H9 (cell line): ENCODE measurements at regions not wholly inside any gene's neighbourhood (a gene's known extent, or its start where the extent isn't known, plus 50 kb on each side); places are given as distances from the start of the nearest gene placed in this dataset.

Source experiments
- DNase-seq: peaks from one replicate; pipeline ENCODE4 v3.0.0-alpha.2; 2017
- H2AFZ ChIP-seq: one replicate; pipeline ENCODE4 v1.6.1; 2013; ENCODE audit warnings: mild to moderate bottlenecking, low read length, control low read depth, moderate library complexity
- H2AK5ac ChIP-seq: 2 replicates; pipeline ENCODE4 v1.6.1; 2013; ENCODE audit warnings: low read length, control low read depth, mixed read lengths; ENCODE audit not compliant: insufficient read length
- H2BK120ac ChIP-seq: one replicate; pipeline ENCODE4 v1.6.1; 2013; ENCODE audit warnings: low read depth, mild to moderate bottlenecking, low read length, control low read depth, inconsistent platforms; ENCODE audit not compliant: poor library complexity, severe bottlenecking
- H2BK12ac ChIP-seq: 2 replicates; pipeline ENCODE4 v1.6.1; 2013; ENCODE audit warnings: low read length, control low read depth, mixed read lengths, low read depth; ENCODE audit not compliant: insufficient read length
- H2BK15ac ChIP-seq: 2 replicates; pipeline ENCODE4 v1.6.1; 2013; ENCODE audit warnings: low read depth, low read length, control low read depth
- H2BK20ac ChIP-seq: one replicate; pipeline ENCODE4 v1.6.1; 2013; ENCODE audit warnings: low read depth, mild to moderate bottlenecking, low read length, control low read depth, inconsistent platforms; ENCODE audit not compliant: poor library complexity, severe bottlenecking
- H2BK5ac ChIP-seq: 2 replicates; pipeline ENCODE4 v1.6.1; 2013; ENCODE audit warnings: low read length, control low read depth, mixed read lengths; ENCODE audit not compliant: insufficient read length
- H3K14ac ChIP-seq: 2 replicates; pipeline ENCODE4 v1.6.1; 2013; ENCODE audit warnings: low read length, control low read depth; ENCODE audit not compliant: insufficient read depth
- H3K18ac ChIP-seq: 2 replicates; pipeline ENCODE4 v1.6.1; 2013; ENCODE audit warnings: low read depth, mild to moderate bottlenecking, mixed read lengths, low read length, control low read depth; ENCODE audit not compliant: insufficient read length
- H3K23ac ChIP-seq: 2 replicates; pipeline ENCODE4 v1.6.1; 2013; ENCODE audit warnings: low read length, control low read depth, mixed read lengths, low read depth; ENCODE audit not compliant: insufficient read length
- H3K23me2 ChIP-seq: 2 replicates; pipeline ENCODE4 v1.6.1; 2013; ENCODE audit warnings: low read depth, mild to moderate bottlenecking, mixed read lengths, low read length, control low read depth; ENCODE audit not compliant: insufficient read length, poor library complexity, severe bottlenecking
- H3K27ac ChIP-seq: 2 replicates; pipeline ENCODE4 v1.5.1; 2013; ENCODE audit warnings: low read length, control low read depth, mixed read lengths, low read depth; ENCODE audit not compliant: insufficient read length
- H3K27me3 ChIP-seq: 2 replicates; pipeline ENCODE4 v1.6.1; 2013; ENCODE audit warnings: low read length, control low read depth, inconsistent platforms; ENCODE audit not compliant: insufficient read depth
- H3K4ac ChIP-seq: 2 replicates; pipeline ENCODE4 v1.6.1; 2013; ENCODE audit warnings: low read depth, mild to moderate bottlenecking, control low read depth, inconsistent platforms, low read length, moderate library complexity
- H3K4me1 ChIP-seq: 2 replicates; pipeline ENCODE4 v1.6.1; 2013; ENCODE audit warnings: low read length, control low read depth, inconsistent platforms; ENCODE audit not compliant: insufficient read depth
- H3K4me2 ChIP-seq: 2 replicates; pipeline ENCODE4 v1.6.1; 2013; ENCODE audit warnings: low read length, control low read depth, mixed read lengths; ENCODE audit not compliant: insufficient read length, insufficient read depth
- H3K56ac ChIP-seq: 2 replicates; pipeline ENCODE4 v1.6.1; 2013; ENCODE audit warnings: low read depth, mild to moderate bottlenecking, mixed read lengths, low read length, control low read depth; ENCODE audit not compliant: insufficient read length
- H3K79me1 ChIP-seq: 2 replicates; pipeline ENCODE4 v1.6.1; 2013; ENCODE audit warnings: low read depth, mild to moderate bottlenecking, moderate library complexity, low read length, control low read depth, inconsistent platforms; ENCODE audit not compliant: insufficient read depth, poor library complexity, severe bottlenecking
- H3K79me2 ChIP-seq: 2 replicates; pipeline ENCODE4 v1.6.1; 2013; ENCODE audit warnings: low read length, control low read depth, inconsistent platforms; ENCODE audit not compliant: insufficient read depth
- H3K9ac ChIP-seq: 2 replicates; pipeline ENCODE4 v1.6.1; 2013; ENCODE audit warnings: low read length, control low read depth, mixed read lengths; ENCODE audit not compliant: insufficient read length; ENCODE audit errors: extremely low read depth
- H3K9me3 ChIP-seq: one replicate; pipeline ENCODE4 v1.6.1; 2013; ENCODE audit warnings: low read depth, low read length, inconsistent platforms; ENCODE audit not compliant: control insufficient read depth
- H3T11ph ChIP-seq: one replicate; pipeline ENCODE4 v1.6.1; 2013; ENCODE audit warnings: mild to moderate bottlenecking, low read length, control low read depth, inconsistent platforms
- H4K20me1 ChIP-seq: one replicate; pipeline ENCODE4 v1.6.1; 2013; ENCODE audit not compliant: control insufficient read depth, insufficient read length, insufficient read depth
- H4K5ac ChIP-seq: 2 replicates; pipeline ENCODE4 v1.6.1; 2013; ENCODE audit warnings: low read depth, mild to moderate bottlenecking, mixed read lengths, low read length, control low read depth; ENCODE audit not compliant: insufficient read length
- H4K8ac ChIP-seq: replicated peaks from 2 replicates; pipeline ENCODE4 v1.6.1; 2013; ENCODE audit warnings: low read length, control low read depth, mixed read lengths, low read depth; ENCODE audit not compliant: insufficient read length
- H4K91ac ChIP-seq: 2 replicates; pipeline ENCODE4 v1.6.1; 2013; ENCODE audit warnings: low read depth, mild to moderate bottlenecking, moderate library complexity, mixed read lengths, low read length, control low read depth; ENCODE audit not compliant: insufficient read length
- H3K27ac Mint-ChIP-seq, 3 experiments: 2 replicates in 2 of 3; 3 replicates in 1 of 3; pipeline ENCODE4 v1.8.0; 2020 to 2021; ENCODE audit warnings: mixed read lengths in 3 of 3, mild to moderate bottlenecking in 1 of 3, moderate library complexity in 1 of 3
- H3K27me3 Mint-ChIP-seq: 2 replicates; pipeline ENCODE4 v1.8.0; 2021; ENCODE audit warnings: low read depth, mild to moderate bottlenecking, moderate library complexity, mixed read lengths
- H3K36me3 Mint-ChIP-seq, 3 experiments: 2 replicates in 2 of 3; 3 replicates in 1 of 3; pipeline ENCODE4 v1.8.0; 2020 to 2021; ENCODE audit warnings: low read depth in 3 of 3, mixed read lengths in 3 of 3; ENCODE audit not compliant: insufficient read depth in 1 of 3
- H3K4me1 Mint-ChIP-seq, 2 experiments: 2 replicates each; pipeline ENCODE4 v1.8.0; 2020; ENCODE audit warnings: mixed read lengths in 2 of 2
- H3K4me3 Mint-ChIP-seq, 2 experiments: 2 replicates in 1 of 2; 3 replicates in 1 of 2; pipeline ENCODE4 v1.8.0; 2020 to 2021; ENCODE audit warnings: mild to moderate bottlenecking in 2 of 2, mixed read lengths in 2 of 2, moderate library complexity in 1 of 2
- H3K9me3 Mint-ChIP-seq, 2 experiments: 2 replicates in 1 of 2; 3 replicates in 1 of 2; pipeline ENCODE4 v1.8.0; 2020; ENCODE audit warnings: mild to moderate bottlenecking in 2 of 2, mixed read lengths in 2 of 2, moderate library complexity in 1 of 2
- CTCF ChIP-seq: fragments of 200-600 bp; sonication (generic); conservative IDR thresholded peaks from 3 replicates; pipeline ENCODE4 v1.8.0; 2021; ENCODE audit warnings: antibody characterized with exemption, mild to moderate bottlenecking
- WGBS: extraction: QIAGEN DNeasy Blood & Tissue Kit; methylation state at CpG from one replicate; pipeline ENCODE4 v1.1.7; 2013; ENCODE audit warnings: missing lambda C conversion rate, low lambda C conversion rate, mixed read lengths; ENCODE audit not compliant: insufficient read length; ENCODE audit errors: extremely low coverage; 5-methylcytosine and 5-hydroxymethylcytosine counted together

GRCh38 chr1:218712677-218713076, 367.5 kb downstream of the TGFB2 start:
- no peak overlapping the region for H3K27ac ChIP-seq
- no CpG with 5 or more reads among the region's 5 CpGs for WGBS
- no peak overlapping the region for H3K56ac ChIP-seq
- H3K14ac ChIP-seq, result no peak overlapping the region
- H3K9me3 ChIP-seq, result no peaks in the 10 kb centered on the region
- no peaks in the 10 kb centered on the region for H3K4me1 Mint-ChIP-seq
- H2BK5ac ChIP-seq, result no peak overlapping the region
- 0 out of 7 replicates have a peak overlapping the region, but pooled peaks of 1 of the 3 experiments have one; percentile 22 for H3K27ac Mint-ChIP-seq
- H3K23me2 ChIP-seq, result no peaks in the 10 kb centered on the region
- H3K4me2 ChIP-seq, result no peak overlapping the region
- H3K36me3 Mint-ChIP-seq, result no peaks in the 10 kb centered on the region
- H2BK120ac ChIP-seq, result no peak overlapping the region
- no peak overlapping the region for H3K23ac ChIP-seq
- no peaks in the 10 kb centered on the region for H3K27me3 Mint-ChIP-seq
- H2BK20ac ChIP-seq, result no peak overlapping the region
- no peak overlapping the region for H3K4ac ChIP-seq
- no peak overlapping the region for H2AK5ac ChIP-seq
- H4K20me1 ChIP-seq, result no peaks in the 10 kb centered on the region
- H3K9me3 Mint-ChIP-seq, result peaks cover 0 to 4% of the 10 kb centered on the region in 2 experiments; a peak in 2 of 5 replicates
- H3K4me3 Mint-ChIP-seq, result no peak overlapping the region
- no peaks in the 10 kb centered on the region for H3K79me2 ChIP-seq
- no peak overlapping the region for H3T11ph ChIP-seq
- H4K8ac ChIP-seq, result no peak overlapping the region
- no peak overlapping the region for H2BK15ac ChIP-seq
- no peaks in the 10 kb centered on the region for H3K27me3 ChIP-seq
- no peak overlapping the region for H2BK12ac ChIP-seq
- no peak overlapping the region for H3K9ac ChIP-seq
- no peak overlapping the region for H4K5ac ChIP-seq
- DNase-seq, result no peak
- no peak overlapping the region for H4K91ac ChIP-seq
- H3K4me1 ChIP-seq, result no peaks in the 10 kb centered on the region
- no peak overlapping the region for H3K18ac ChIP-seq
- TF ChIP-seq CTCF, result no peak
- H2AFZ ChIP-seq, result no peak overlapping the region
- H3K79me1 ChIP-seq, result no peaks in the 10 kb centered on the region
